GM12878 (cell line): ENCODE measurements at regions not wholly inside any gene's neighbourhood (a gene's known extent, or its start where the extent isn't known, plus 50 kb on each side); places are given as distances from the start of the nearest gene placed in this dataset.

ENCODE experiments used
- ATAC-seq: fragments of 200-7000 bp; cut with Tn5 transposase; 3 replicates; pipeline ENCODE4 v1.9.1; 2020; ENCODE audit warnings: mild to moderate bottlenecking, moderate library complexity
- BruUV-seq: library from RNA; stranded (reverse); fragments of 400-500 nt; replicated peaks from 2 replicates; lab custom pipeline; 2021; lab: Mats Ljungman, UMichigan
- CTCF ChIA-PET: fragments of 300-600 bp; sonication (Branson Sonifier 250); formaldehyde crosslinking; extraction: SDS; loops from one replicate; lab custom pipeline; 2021; ENCODE audit warnings: inconsistent platforms; lab: Yijun Ruan, JAX
- POLR2A ChIA-PET: fragments of 350-600 bp; formaldehyde crosslinking; extraction: SDS; loops from one replicate; lab custom pipeline; 2021; ENCODE audit warnings: inconsistent platforms; lab: Charles Lee
- RAD21 ChIA-PET: fragments of 300-600 bp; sonication (Branson Sonifier 250); formaldehyde crosslinking; loops from one replicate; lab custom pipeline; 2023; ENCODE audit warnings: antibody characterized with exemption; ENCODE audit not compliant: unreplicated experiment; lab: Charles Lee
- SMC1A ChIA-PET: fragments of 300-600 bp; sonication (Branson Sonifier 250); formaldehyde crosslinking; loops from one replicate; lab custom pipeline; 2023; ENCODE audit not compliant: unreplicated experiment, uncharacterized antibody; lab: Charles Lee
- DNase-seq: peaks from one replicate; pipeline ENCODE4 v3.0.0-alpha.2; 2011; ENCODE audit warnings: low read depth, low spot score
- FAIRE-seq: peaks from 3 replicates; lab custom pipeline; 2011; peaks lifted over from hg19 to GRCh38; lab: Jason Lieb, UNC
- H2AFZ ChIP-seq: 2 replicates; pipeline ENCODE4 v1.6.0; 2011; ENCODE audit warnings: low read depth, low read length, control low read depth; ENCODE audit not compliant: control insufficient read depth
- H3K27ac ChIP-seq: 2 replicates; pipeline ENCODE4 v1.5.1; 2011; ENCODE audit warnings: control low read depth; ENCODE audit not compliant: control insufficient read depth, insufficient read depth
- H3K27me3 ChIP-seq, 2 experiments: replicated peaks in 1 of 2; 2 replicates each; pipeline versions ENCODE4 v1.6.0 to v1.6.1; 2011; ENCODE audit warnings: low read length in 1 of 2; ENCODE audit not compliant: control insufficient read depth in 2 of 2, insufficient read depth in 2 of 2
- H3K36me3 ChIP-seq, 2 experiments: 2 replicates each; pipeline ENCODE4 v1.5.1; 2011; ENCODE audit warnings: low read length in 1 of 2; ENCODE audit not compliant: control insufficient read depth in 2 of 2, insufficient read depth in 2 of 2
- H3K4me1 ChIP-seq: 2 replicates; pipeline ENCODE4 v1.6.1; 2011; ENCODE audit warnings: mild to moderate bottlenecking, low read length, moderate library complexity, mixed read lengths; ENCODE audit not compliant: control insufficient read depth, insufficient read depth
- H3K4me2 ChIP-seq: 2 replicates; pipeline ENCODE4 v1.6.0; 2011; ENCODE audit warnings: control low read depth; ENCODE audit not compliant: control insufficient read depth, insufficient read depth
- H3K4me3 ChIP-seq: fragments of 200-600 bp; sonication (generic); 2 replicates; pipeline ENCODE4 v1.5.1; 2016
- H3K79me2 ChIP-seq: 2 replicates; pipeline ENCODE4 v1.6.0; 2011; ENCODE audit warnings: low read length; ENCODE audit not compliant: control insufficient read depth, insufficient read depth
- H3K9ac ChIP-seq: 2 replicates; pipeline ENCODE4 v1.8.0; 2011; ENCODE audit warnings: low read length, control low read depth, mixed read lengths; ENCODE audit not compliant: control insufficient read depth, insufficient read depth
- H3K9me3 ChIP-seq: replicated peaks from 3 replicates; pipeline ENCODE4 v1.5.1; 2011; ENCODE audit warnings: mild to moderate bottlenecking, low read length; ENCODE audit not compliant: control insufficient read depth, insufficient read depth
- H4K20me1 ChIP-seq: 2 replicates; pipeline ENCODE4 v1.6.0; 2011; ENCODE audit not compliant: control insufficient read depth, insufficient read depth
- ASH2L ChIP-seq: fragments of 300-600, 200-600 bp; sonication (generic); IDR thresholded peaks from 2 replicates; pipeline ENCODE4 v1.6.1; 2017; ENCODE audit warnings: low read depth, mild to moderate bottlenecking, borderline replicate concordance
- BHLHE40 ChIP-seq, 2 experiments: fragments of 450-650 bp in 1 of 2; IDR thresholded peaks; 2 replicates each; pipeline ENCODE4 v1.6.1; 2011 to 2017; ENCODE audit warnings: low read depth in 2 of 2, borderline replicate concordance in 1 of 2, improper control_type of control experiment in 1 of 2, low read length in 1 of 2, mild to moderate bottlenecking in 1 of 2
- CHD1 ChIP-seq: IDR thresholded peaks from 2 replicates; pipeline ENCODE4 v1.6.1; 2012; ENCODE audit warnings: low read depth, low read length, improper control_type of control experiment
- FOXK2 ChIP-seq: fragments of 450-650 bp; IDR thresholded peaks from 2 replicates; pipeline ENCODE4 v1.6.1; 2017; ENCODE audit warnings: mild to moderate bottlenecking, moderate library complexity
- IRF4 ChIP-seq: IDR thresholded peaks from 2 replicates; pipeline ENCODE4 v1.6.1; 2011; ENCODE audit warnings: low read depth, low read length
- POU2F2 ChIP-seq: IDR thresholded peaks from 3 replicates; pipeline ENCODE4 v1.6.1; 2011; ENCODE audit warnings: low read depth, mild to moderate bottlenecking, low read length, borderline replicate concordance
- TBL1XR1 ChIP-seq: IDR thresholded peaks from 2 replicates; pipeline ENCODE4 v1.6.1; 2012; ENCODE audit warnings: low read depth, low read length, improper control_type of control experiment
- WRNIP1 ChIP-seq: IDR thresholded peaks from 2 replicates; pipeline ENCODE4 v1.6.1; 2011; ENCODE audit warnings: low read depth, low read length, improper control_type of control experiment, borderline replicate concordance
- WGBS: methylation state at CpG from one replicate; pipeline ENCODE4 v1.1.6; 2016; ENCODE audit warnings: low lambda C conversion rate; ENCODE audit not compliant: insufficient replicate concordance, insufficient coverage; ENCODE audit errors: missing lambda C conversion rate; 5-methylcytosine and 5-hydroxymethylcytosine counted together
- in situ Hi-C: fragments of 300-500 bp; cut with MboI; formaldehyde crosslinking; loops from 9 replicates; pipeline ENCODE4 v1.14.3; 2018; ENCODE audit warnings: mixed read lengths
- intact Hi-C: fragments of 100-400 bp; cut with micrococcal nuclease; formaldehyde crosslinking; loops from one replicate; pipeline ENCODE4 v1.14.2; 2022; ENCODE audit not compliant: unreplicated experiment
- TF ChIP-seq, protein P1 (sequence below): fragments of 450-650 bp; formaldehyde crosslinking; IDR thresholded peaks from 2 replicates; pipeline ENCODE4 v1.4.0; 2022; ENCODE audit warnings: mild to moderate bottlenecking, moderate library complexity
- TF ChIP-seq, protein P2 (sequence below): fragments of 450-650 bp; IDR thresholded peaks from 2 replicates; pipeline ENCODE4 v1.6.1; 2017; ENCODE audit warnings: mild to moderate bottlenecking, moderate library complexity

GRCh38 chr2:121943285-121943684 is 187.8 kb downstream of the TSN start:
- no peak overlapping the region for H3K27ac ChIP-seq

DNA sequence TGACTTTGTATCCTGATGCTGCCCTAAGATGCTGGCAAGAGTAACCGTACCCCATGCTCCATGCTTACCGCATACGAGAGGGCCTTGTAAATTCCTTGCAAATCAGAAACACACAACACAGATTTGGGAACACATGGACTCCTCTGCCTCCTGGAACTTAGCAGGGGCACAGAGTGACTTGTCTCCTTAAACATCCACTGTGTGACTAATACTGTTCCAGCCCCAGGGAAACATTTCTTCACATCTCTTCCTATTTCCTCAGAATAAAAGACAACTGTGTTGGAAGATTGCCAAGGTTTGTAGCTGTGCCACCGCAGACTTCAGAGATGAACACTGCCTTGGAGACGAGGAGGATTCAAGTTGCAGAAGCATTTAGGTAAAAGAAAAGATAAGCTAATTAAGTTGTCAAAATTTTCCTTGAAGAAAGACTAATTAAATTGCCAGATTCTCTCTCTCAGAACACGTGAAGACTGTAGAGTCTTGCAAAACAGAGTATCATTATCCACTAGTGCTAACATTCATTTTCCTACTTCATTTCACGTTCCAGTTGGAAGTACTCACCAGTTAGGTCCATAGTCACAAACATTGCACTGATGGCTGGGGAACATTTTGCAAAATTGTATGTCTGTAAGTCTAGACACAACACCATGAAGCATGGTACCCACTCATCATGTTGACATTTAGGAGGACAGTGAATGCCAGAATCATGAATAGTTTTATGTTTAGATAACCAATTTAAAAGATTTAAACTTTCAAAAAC is 188.8 kb downstream of the TSN start:
- ChIA-PET CTCF (interaction anchor here (0.6 kb wide), 1 partner anchor 65 kb away, joined by 3 read pairs; no protein-coding TSS in a partner anchor), RAD21 (no interaction called here), SMC1A (no interaction called here), POLR2A (interaction anchor here (1.1 kb wide), 1 partner anchor 29 kb away, joined by 4 read pairs; no protein-coding TSS in a partner anchor)
- no peaks in the 10 kb centered on the region for H4K20me1 ChIP-seq
- no peaks in the 10 kb centered on the region for H3K9me3 ChIP-seq
- BruUV-seq = no TSS peak
- H2AFZ ChIP-seq = no peak overlapping the region
- no peak overlapping the region for H3K4me3 ChIP-seq
- no peaks in the 10 kb centered on the region; a peak in 1 of 4 replicates for H3K27me3 ChIP-seq
- intact Hi-C loops = no loop called here
- FAIRE-seq = no peak
- H3K9ac ChIP-seq = no peak overlapping the region
- H3K27ac ChIP-seq = no peak overlapping the region
- no peak overlapping the region for H3K4me2 ChIP-seq
- no peak for ATAC-seq
- no peaks in the 10 kb centered on the region for H3K79me2 ChIP-seq
- no peaks in the 10 kb centered on the region for H3K36me3 ChIP-seq
- no peaks in the 10 kb centered on the region for H3K4me1 ChIP-seq
- DNase-seq = no peak
- 52% methylated on average over 7 of the region's 7 CpGs for WGBS
- in situ Hi-C loops = no loop called here
- TF ChIP-seq TBL1XR1 (no peak), ASH2L (no peak), POU2F2 (no peak), BHLHE40 (IDR thresholded peaks at IDR 0.05; ENCODE audit: borderline replicate concordance in 1 of 2, low read depth in 2 of 2, low read length in 1 of 2) (no peak)
- TF ChIP-seq, protein P1, sequence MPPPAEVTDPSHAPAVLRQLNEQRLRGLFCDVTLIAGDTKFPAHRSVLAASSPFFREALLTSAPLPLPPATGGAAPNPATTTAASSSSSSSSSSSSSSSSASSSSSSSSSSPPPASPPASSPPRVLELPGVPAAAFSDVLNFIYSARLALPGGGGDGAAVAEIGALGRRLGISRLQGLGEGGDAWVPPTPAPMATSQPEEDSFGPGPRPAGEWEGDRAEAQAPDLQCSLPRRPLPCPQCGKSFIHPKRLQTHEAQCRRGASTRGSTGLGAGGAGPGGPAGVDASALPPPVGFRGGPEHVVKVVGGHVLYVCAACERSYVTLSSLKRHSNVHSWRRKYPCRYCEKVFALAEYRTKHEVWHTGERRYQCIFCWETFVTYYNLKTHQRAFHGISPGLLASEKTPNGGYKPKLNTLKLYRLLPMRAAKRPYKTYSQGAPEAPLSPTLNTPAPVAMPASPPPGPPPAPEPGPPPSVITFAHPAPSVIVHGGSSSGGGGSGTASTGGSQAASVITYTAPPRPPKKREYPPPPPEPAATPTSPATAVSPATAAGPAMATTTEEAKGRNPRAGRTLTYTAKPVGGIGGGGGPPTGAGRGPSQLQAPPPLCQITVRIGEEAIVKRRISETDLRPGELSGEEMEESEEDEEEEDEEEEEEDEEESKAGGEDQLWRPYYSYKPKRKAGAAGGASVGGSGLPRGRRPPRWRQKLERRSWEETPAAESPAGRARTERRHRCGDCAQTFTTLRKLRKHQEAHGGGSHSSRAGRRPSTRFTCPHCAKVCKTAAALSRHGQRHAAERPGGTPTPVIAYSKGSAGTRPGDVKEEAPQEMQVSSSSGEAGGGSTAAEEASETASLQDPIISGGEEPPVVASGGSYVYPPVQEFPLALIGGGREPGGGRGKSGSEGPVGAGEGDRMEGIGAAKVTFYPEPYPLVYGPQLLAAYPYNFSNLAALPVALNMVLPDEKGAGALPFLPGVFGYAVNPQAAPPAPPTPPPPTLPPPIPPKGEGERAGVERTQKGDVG = no peak
- TF ChIP-seq, protein P2, sequence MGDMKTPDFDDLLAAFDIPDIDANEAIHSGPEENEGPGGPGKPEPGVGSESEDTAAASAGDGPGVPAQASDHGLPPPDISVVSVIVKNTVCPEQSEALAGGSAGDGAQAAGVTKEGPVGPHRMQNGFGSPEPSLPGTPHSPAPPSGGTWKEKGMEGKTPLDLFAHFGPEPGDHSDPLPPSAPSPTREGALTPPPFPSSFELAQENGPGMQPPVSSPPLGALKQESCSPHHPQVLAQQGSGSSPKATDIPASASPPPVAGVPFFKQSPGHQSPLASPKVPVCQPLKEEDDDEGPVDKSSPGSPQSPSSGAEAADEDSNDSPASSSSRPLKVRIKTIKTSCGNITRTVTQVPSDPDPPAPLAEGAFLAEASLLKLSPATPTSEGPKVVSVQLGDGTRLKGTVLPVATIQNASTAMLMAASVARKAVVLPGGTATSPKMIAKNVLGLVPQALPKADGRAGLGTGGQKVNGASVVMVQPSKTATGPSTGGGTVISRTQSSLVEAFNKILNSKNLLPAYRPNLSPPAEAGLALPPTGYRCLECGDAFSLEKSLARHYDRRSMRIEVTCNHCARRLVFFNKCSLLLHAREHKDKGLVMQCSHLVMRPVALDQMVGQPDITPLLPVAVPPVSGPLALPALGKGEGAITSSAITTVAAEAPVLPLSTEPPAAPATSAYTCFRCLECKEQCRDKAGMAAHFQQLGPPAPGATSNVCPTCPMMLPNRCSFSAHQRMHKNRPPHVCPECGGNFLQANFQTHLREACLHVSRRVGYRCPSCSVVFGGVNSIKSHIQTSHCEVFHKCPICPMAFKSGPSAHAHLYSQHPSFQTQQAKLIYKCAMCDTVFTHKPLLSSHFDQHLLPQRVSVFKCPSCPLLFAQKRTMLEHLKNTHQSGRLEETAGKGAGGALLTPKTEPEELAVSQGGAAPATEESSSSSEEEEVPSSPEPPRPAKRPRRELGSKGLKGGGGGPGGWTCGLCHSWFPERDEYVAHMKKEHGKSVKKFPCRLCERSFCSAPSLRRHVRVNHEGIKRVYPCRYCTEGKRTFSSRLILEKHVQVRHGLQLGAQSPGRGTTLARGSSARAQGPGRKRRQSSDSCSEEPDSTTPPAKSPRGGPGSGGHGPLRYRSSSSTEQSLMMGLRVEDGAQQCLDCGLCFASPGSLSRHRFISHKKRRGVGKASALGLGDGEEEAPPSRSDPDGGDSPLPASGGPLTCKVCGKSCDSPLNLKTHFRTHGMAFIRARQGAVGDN = no peak

More at GRCh38 chr2:121943285-121943684, 187.8 kb downstream of the TSN start:
- Histone ChIP-seq H3K9ac (no peak overlapping the region), H4K20me1 (no peaks in the 10 kb centered on the region), H3K36me3 (no peaks in the 10 kb centered on the region), H3K9me3 (no peaks in the 10 kb centered on the region), H3K4me3 (no peak overlapping the region), H3K79me2 (no peaks in the 10 kb centered on the region), H3K27me3 (no peaks in the 10 kb centered on the region; a peak in 1 of 4 replicates), H3K4me1 (no peaks in the 10 kb centered on the region), H2AFZ (no peak overlapping the region), H3K4me2 (no peak overlapping the region)
- ChIA-PET SMC1A (no interaction called here), CTCF (interaction anchor here (0.8 kb wide), 1 partner anchor 111 kb away, joined by 4 read pairs; no protein-coding TSS in a partner anchor), RAD21 (interaction anchor here (1.3 kb wide), 1 partner anchor 9 kb away, joined by 3 read pairs; no protein-coding TSS in a partner anchor), POLR2A (no interaction called here)
- intact Hi-C loops = no loop called here
- WGBS = 0% methylated on average over 1 of the region's 1 CpG
- ATAC-seq = no peak
- DNase-seq = no peak
- in situ Hi-C loops = no loop called here
- BruUV-seq = no TSS peak
- TF ChIP-seq FOXK2 (no peak), IRF4 (no peak), WRNIP1 (no peak), CHD1 (no peak)
- FAIRE-seq = no peak
